ENCODE measurements at regions not wholly inside any gene's neighbourhood (a gene's known extent, or its start where the extent isn't known, plus 50 kb on each side); places are given as distances from the start of the nearest gene placed in this dataset.

- DNase-seq (no peak), ATAC-seq (replicated peaks) (no peak)
- Mint-ChIP-seq H3K9me3 (peaks cover 2 to 10% of the 10 kb centered on the region in 2 donors), H3K27me3 (peaks cover 27 to 64% of the 10 kb centered on the region in 2 donors), H3K27ac (no peak overlapping the region), H3K36me3 (ENCODE audit: insufficient read depth) (peaks cover 6% of the 10 kb centered on the region), H3K4me1 (ENCODE audit: low read depth in 2 of 2) (no peaks in the 10 kb centered on the region), H3K4me3 (no peak overlapping the region)
These were observed 59.1 kb downstream of the BOD1 start for GRCh38 chr5:173557123-173557903.

- no peaks in the 10 kb centered on the region for H3K4me1 Mint-ChIP-seq (ENCODE audit: low read depth in 2 of 2)
- DNase-seq (no peak), ATAC-seq (replicated peaks) (no peak)
- H3K36me3 Mint-ChIP-seq (ENCODE audit: insufficient read depth), result peaks cover 6% of the 10 kb centered on the region
- H3K27ac Mint-ChIP-seq, result no peak overlapping the region
- no peak overlapping the region for H3K4me3 Mint-ChIP-seq
- peaks cover 0 to 8% of the 10 kb centered on the region in 2 donors for H3K9me3 Mint-ChIP-seq
- H3K27me3 Mint-ChIP-seq, result peaks cover 32 to 64% of the 10 kb centered on the region in 2 donors
These were observed 60.1 kb downstream of the BOD1 start for GRCh38 chr5:173556142-173557028.

GRCh38 chr5:173554989-173555705 is 61.3 kb downstream of the BOD1 start:
- peaks cover 3% of the 10 kb centered on the region for H3K36me3 Mint-ChIP-seq (ENCODE audit: insufficient read depth)
- no peak overlapping the region for H3K27ac Mint-ChIP-seq
- H3K27me3 Mint-ChIP-seq, result peaks cover 28 to 61% of the 10 kb centered on the region in 2 donors
- H3K4me3 Mint-ChIP-seq, result no peak overlapping the region
- no peaks in the 10 kb centered on the region for H3K4me1 Mint-ChIP-seq (ENCODE audit: low read depth in 2 of 2)
- DNase-seq, result no peak
- ATAC-seq (replicated peaks), result no peak
- H3K9me3 Mint-ChIP-seq, result peaks cover 0 to 8% of the 10 kb centered on the region in 2 donors

- ATAC-seq (replicated peaks) (no peak), DNase-seq (no peak)
- Mint-ChIP-seq H3K27me3 (peaks cover 33 to 61% of the 10 kb centered on the region in 2 donors), H3K9me3 (peaks cover 0 to under 1% of the 10 kb centered on the region in 2 donors), H3K27ac (no peak overlapping the region), H3K4me3 (no peak overlapping the region), H3K36me3 (ENCODE audit: insufficient read depth) (peaks cover 3% of the 10 kb centered on the region), H3K4me1 (ENCODE audit: low read depth in 2 of 2) (no peaks in the 10 kb centered on the region)
These were observed 62.2 kb downstream of the BOD1 start for GRCh38 chr5:173554038-173554955.

GRCh38 chr5:173550641-173551040 is 65.8 kb downstream of the BOD1 start:
- Mint-ChIP-seq H3K4me3 (no peak overlapping the region), H3K27me3 (peaks cover 43 to 66% of the 10 kb centered on the region in 2 donors), H3K9me3 (no peaks in the 10 kb centered on the region), H3K36me3 (ENCODE audit: insufficient read depth) (no peaks in the 10 kb centered on the region), H3K27ac (no peak overlapping the region), H3K4me1 (ENCODE audit: low read depth in 2 of 2) (no peaks in the 10 kb centered on the region)
- DNase-seq (no peak), ATAC-seq (replicated peaks) (no peak)

- peaks cover 39 to 60% of the 10 kb centered on the region in 2 donors for H3K27me3 Mint-ChIP-seq
- no peaks in the 10 kb centered on the region for H3K4me1 Mint-ChIP-seq (ENCODE audit: low read depth in 2 of 2)
- no peak overlapping the region for H3K27ac Mint-ChIP-seq
- no peaks in the 10 kb centered on the region for H3K36me3 Mint-ChIP-seq (ENCODE audit: insufficient read depth)
- no peak for ATAC-seq (replicated peaks)
- H3K4me3 Mint-ChIP-seq, result no peak overlapping the region
- no peaks in the 10 kb centered on the region for H3K9me3 Mint-ChIP-seq
- DNase-seq, result no peak
These were observed 66.8 kb downstream of the BOD1 start for GRCh38 chr5:173549644-173550043.

- no peaks in the 10 kb centered on the region for H3K36me3 Mint-ChIP-seq (ENCODE audit: insufficient read depth)
- no peaks in the 10 kb centered on the region for H3K4me1 Mint-ChIP-seq (ENCODE audit: low read depth in 2 of 2)
- DNase-seq, result no peak
- H3K27ac Mint-ChIP-seq, result no peak overlapping the region
- H3K4me3 Mint-ChIP-seq, result no peak overlapping the region
- no peaks in the 10 kb centered on the region for H3K9me3 Mint-ChIP-seq
- H3K27me3 Mint-ChIP-seq, result peaks cover 33 to 52% of the 10 kb centered on the region in 2 donors
- ATAC-seq (replicated peaks), result no peak
These were observed 68.9 kb downstream of the BOD1 start for GRCh38 chr5:173547579-173547978.

- H3K4me1 Mint-ChIP-seq (ENCODE audit: low read depth in 2 of 2), result no peaks in the 10 kb centered on the region
- ATAC-seq (replicated peaks) (no peak), DNase-seq (no peak)
- no peak overlapping the region for H3K4me3 Mint-ChIP-seq
- H3K27ac Mint-ChIP-seq, result no peak overlapping the region
- H3K27me3 Mint-ChIP-seq, result peaks cover 5 to 37% of the 10 kb centered on the region in 2 donors
- no peaks in the 10 kb centered on the region for H3K9me3 Mint-ChIP-seq
- no peaks in the 10 kb centered on the region for H3K36me3 Mint-ChIP-seq (ENCODE audit: insufficient read depth)
These were observed 73.5 kb downstream of the BOD1 start for GRCh38 chr5:173542964-173543363.

GRCh38 chr5:173542159-173542558 is 74.3 kb downstream of the BOD1 start:
- Mint-ChIP-seq H3K4me3 (no peak overlapping the region), H3K27ac (no peak overlapping the region), H3K9me3 (no peaks in the 10 kb centered on the region), H3K36me3 (ENCODE audit: insufficient read depth) (no peaks in the 10 kb centered on the region), H3K27me3 (peaks cover 3 to 38% of the 10 kb centered on the region in 2 donors), H3K4me1 (ENCODE audit: low read depth in 2 of 2) (no peaks in the 10 kb centered on the region)
- ATAC-seq (replicated peaks) (no peak), DNase-seq (no peak)

GRCh38 chr5:173538654-173539053 is 77.8 kb downstream of the BOD1 start:
- DNase-seq, result no peak
- Mint-ChIP-seq H3K27ac (no peak overlapping the region), H3K4me1 (ENCODE audit: low read depth in 2 of 2) (no peaks in the 10 kb centered on the region), H3K9me3 (no peaks in the 10 kb centered on the region), H3K4me3 (no peak overlapping the region), H3K36me3 (ENCODE audit: insufficient read depth) (no peaks in the 10 kb centered on the region), H3K27me3 (peaks cover 11 to 54% of the 10 kb centered on the region in 2 donors)
- ATAC-seq (replicated peaks), result no peak

- H3K9me3 Mint-ChIP-seq, result no peaks in the 10 kb centered on the region
- no peak overlapping the region for H3K27ac Mint-ChIP-seq
- ATAC-seq (replicated peaks) (no peak), DNase-seq (no peak)
- H3K36me3 Mint-ChIP-seq (ENCODE audit: insufficient read depth), result no peaks in the 10 kb centered on the region
- H3K27me3 Mint-ChIP-seq, result peaks cover 11 to 54% of the 10 kb centered on the region in 2 donors
- H3K4me1 Mint-ChIP-seq (ENCODE audit: low read depth in 2 of 2), result no peaks in the 10 kb centered on the region
- no peak overlapping the region for H3K4me3 Mint-ChIP-seq
These were observed 78.4 kb downstream of the BOD1 start for GRCh38 chr5:173538018-173538417.

- H3K27me3 Mint-ChIP-seq, result peaks cover 11 to 54% of the 10 kb centered on the region in 2 donors
- H3K36me3 Mint-ChIP-seq (ENCODE audit: insufficient read depth), result no peaks in the 10 kb centered on the region
- H3K9me3 Mint-ChIP-seq, result no peaks in the 10 kb centered on the region
- no peak for ATAC-seq (replicated peaks)
- no peaks in the 10 kb centered on the region for H3K4me1 Mint-ChIP-seq (ENCODE audit: low read depth in 2 of 2)
- H3K27ac Mint-ChIP-seq, result no peak overlapping the region
- no peak overlapping the region for H3K4me3 Mint-ChIP-seq
- DNase-seq, result no peak
These were observed 79.2 kb downstream of the BOD1 start for GRCh38 chr5:173537228-173537627.

Data from effector memory CD8-positive, alpha-beta T cell (primary cell).